ENCODE measurements at regions not wholly inside any gene's neighbourhood (a gene's known extent, or its start where the extent isn't known, plus 50 kb on each side); places are given as distances from the start of the nearest gene placed in this dataset.

- no peak overlapping the region for H3K4me3 ChIP-seq
- H3K36me3 ChIP-seq: no peaks in the 10 kb centered on the region
- no peak overlapping the region for H3K27ac ChIP-seq
- no peaks in the 10 kb centered on the region for H3K27me3 ChIP-seq
- H3K9me3 ChIP-seq: no peaks in the 10 kb centered on the region
- TF ChIP-seq CTCF (IDR thresholded peaks at IDR 0.05): no peak
- TF ChIP-seq POLR2A (IDR thresholded peaks at IDR 0.05): no peak
- no peak for TF ChIP-seq POLR2AphosphoS5 (IDR thresholded peaks at IDR 0.05; ENCODE audit: insufficient read depth in 1 of 2, low read depth in 1 of 2)
- intact Hi-C loops (cut with DNase I): no loop called here
- H3K4me1 ChIP-seq: no peaks in the 10 kb centered on the region
- no peak for DNase-seq (ENCODE audit: extremely low spot score in 2 of 2)
These were observed 206.2 kb downstream of the GATA3 start for GRCh38 chr10:8260645-8261044.

- no peaks in the 10 kb centered on the region for H3K27me3 ChIP-seq
- no peak for TF ChIP-seq CTCF (IDR thresholded peaks at IDR 0.05)
- H3K4me1 ChIP-seq: no peaks in the 10 kb centered on the region
- DNase-seq (ENCODE audit: extremely low spot score in 2 of 2): no peak
- H3K36me3 ChIP-seq: no peaks in the 10 kb centered on the region
- no peak overlapping the region for H3K4me3 ChIP-seq
- H3K27ac ChIP-seq: no peak overlapping the region
- intact Hi-C loops (cut with DNase I): no loop called here
- no peaks in the 10 kb centered on the region for H3K9me3 ChIP-seq
These were observed 207.8 kb downstream of the GATA3 start for GRCh38 chr10:8262317-8262716.

- DNase-seq (ENCODE audit: extremely low spot score in 2 of 2): no peak
- no peak overlapping the region for H3K27ac ChIP-seq
- intact Hi-C loops (cut with DNase I): no loop called here
- H3K27me3 ChIP-seq: no peaks in the 10 kb centered on the region
- H3K36me3 ChIP-seq: no peaks in the 10 kb centered on the region
- TF ChIP-seq POLR2AphosphoS5 (IDR thresholded peaks at IDR 0.05; ENCODE audit: insufficient read depth in 1 of 2, low read depth in 1 of 2): no peak
- TF ChIP-seq POLR2A (IDR thresholded peaks at IDR 0.05): no peak
- no peak for TF ChIP-seq CTCF (IDR thresholded peaks at IDR 0.05)
- no peaks in the 10 kb centered on the region for H3K9me3 ChIP-seq
- H3K4me3 ChIP-seq: no peak overlapping the region
- no peaks in the 10 kb centered on the region for H3K4me1 ChIP-seq
These were observed 215.5 kb downstream of the GATA3 start for GRCh38 chr10:8269976-8270375.

- Histone ChIP-seq H3K36me3 (no peaks in the 10 kb centered on the region), H3K27ac (no peak overlapping the region), H3K9me3 (no peaks in the 10 kb centered on the region), H3K4me1 (no peaks in the 10 kb centered on the region), H3K27me3 (no peaks in the 10 kb centered on the region), H3K4me3 (no peak overlapping the region)
- intact Hi-C loops (cut with DNase I): no loop called here
- DNase-seq (ENCODE audit: extremely low spot score in 2 of 2): no peak
- TF ChIP-seq POLR2AphosphoS5 (IDR thresholded peaks at IDR 0.05; ENCODE audit: insufficient read depth in 1 of 2, low read depth in 1 of 2) (no peak), CTCF (IDR thresholded peaks at IDR 0.05) (no peak), POLR2A (IDR thresholded peaks at IDR 0.05) (no peak)
These were observed 218.4 kb downstream of the GATA3 start for GRCh38 chr10:8272794-8273425.

- no peaks in the 10 kb centered on the region for H3K9me3 ChIP-seq
- H3K27me3 ChIP-seq: no peaks in the 10 kb centered on the region
- H3K36me3 ChIP-seq: no peaks in the 10 kb centered on the region
- no peak for DNase-seq (ENCODE audit: extremely low spot score in 2 of 2)
- TF ChIP-seq POLR2A (IDR thresholded peaks at IDR 0.05) (no peak), CTCF (IDR thresholded peaks at IDR 0.05) (no peak), POLR2AphosphoS5 (IDR thresholded peaks at IDR 0.05; ENCODE audit: insufficient read depth in 1 of 2, low read depth in 1 of 2) (no peak)
- H3K4me1 ChIP-seq: no peaks in the 10 kb centered on the region
- H3K4me3 ChIP-seq: no peak overlapping the region
- H3K27ac ChIP-seq: no peak overlapping the region
- intact Hi-C loops (cut with DNase I): no loop called here
These were observed 219.3 kb downstream of the GATA3 start for GRCh38 chr10:8273749-8274148.
